GM23338 (cell line): ENCODE measurements at regions not wholly inside any gene's neighbourhood (a gene's known extent, or its start where the extent isn't known, plus 50 kb on each side); places are given as distances from the start of the nearest gene placed in this dataset.

Experiments
- ATAC-seq: fragments of 200-7000 bp; cut with Tn5 transposase; 3 replicates; pipeline ENCODE4 v1.9.1; 2020
- DNase-seq: peaks from one replicate; pipeline ENCODE4 v3.0.0-alpha.2; 2015; ENCODE audit warnings: low spot score
- H2AFZ ChIP-seq: fragments of 200-600 bp; sonication (generic); 2 replicates; pipeline ENCODE4 v1.8.0; 2016; ENCODE audit warnings: antibody characterized with exemption, mild to moderate bottlenecking, moderate library complexity
- H3F3A ChIP-seq: fragments of 200-600 bp; sonication (generic); replicated peaks from 2 replicates; pipeline ENCODE4 v1.8.0; 2017; ENCODE audit warnings: antibody characterized with exemption, mixed run types, low read depth
- H3K27ac ChIP-seq: fragments of 200-600 bp; sonication (generic); 2 replicates; pipeline ENCODE4 v1.6.1; 2016; ENCODE audit warnings: low read depth
- H3K27me3 ChIP-seq: fragments of 200-600 bp; sonication (generic); 2 replicates; pipeline ENCODE4 v1.8.0; 2016; ENCODE audit warnings: mild to moderate bottlenecking, mixed run types, moderate library complexity; ENCODE audit not compliant: insufficient read depth
- H3K36me3 ChIP-seq: fragments of 200-600 bp; sonication (generic); 2 replicates; pipeline ENCODE4 v1.8.0; 2016; ENCODE audit warnings: mild to moderate bottlenecking; ENCODE audit not compliant: insufficient read depth
- H3K4me1 ChIP-seq: fragments of 200-600 bp; sonication (generic); 2 replicates; pipeline ENCODE4 v1.8.0; 2016; ENCODE audit warnings: mild to moderate bottlenecking, moderate library complexity; ENCODE audit not compliant: insufficient read depth
- H3K4me2 ChIP-seq: fragments of 200-600 bp; sonication (generic); 2 replicates; pipeline ENCODE4 v1.7.1; 2017; ENCODE audit warnings: mixed run types
- H3K4me3 ChIP-seq: fragments of 200-600 bp; sonication (generic); 2 replicates; pipeline ENCODE4 v1.6.1; 2016; ENCODE audit warnings: mixed run types
- H3K79me2 ChIP-seq: fragments of 200-600 bp; sonication (generic); replicated peaks from 2 replicates; pipeline ENCODE4 v1.8.0; 2017; ENCODE audit warnings: mild to moderate bottlenecking; ENCODE audit not compliant: insufficient read depth
- H3K9me2 ChIP-seq: fragments of 200-600 bp; sonication (generic); 2 replicates; pipeline ENCODE4 v1.8.0; 2017; ENCODE audit not compliant: insufficient read depth
- H4K20me1 ChIP-seq: fragments of 200-600 bp; sonication (generic); replicated peaks from 2 replicates; pipeline ENCODE4 v1.8.0; 2017; ENCODE audit warnings: mild to moderate bottlenecking; ENCODE audit not compliant: insufficient read depth
- H3K27ac Mint-ChIP-seq: 2 replicates; pipeline ENCODE4 v1.8.0; 2020; ENCODE audit warnings: inconsistent platforms, mild to moderate bottlenecking, moderate library complexity, mixed read lengths
- H3K27me3 Mint-ChIP-seq: 3 replicates; pipeline ENCODE4 v1.8.0; 2022; ENCODE audit warnings: low read depth, mild to moderate bottlenecking, moderate library complexity, mixed read lengths, inconsistent platforms; ENCODE audit not compliant: insufficient read depth, poor library complexity
- H3K36me3 Mint-ChIP-seq: 3 replicates; pipeline ENCODE4 v1.8.0; 2021; ENCODE audit warnings: low read depth, mild to moderate bottlenecking, inconsistent platforms, moderate library complexity, mixed read lengths
- H3K4me1 Mint-ChIP-seq: 3 replicates; pipeline ENCODE4 v1.8.0; 2020; ENCODE audit warnings: mild to moderate bottlenecking, inconsistent platforms, mixed read lengths
- H3K4me3 Mint-ChIP-seq: 3 replicates; pipeline ENCODE4 v1.8.0; 2021; ENCODE audit warnings: moderate library complexity, mild to moderate bottlenecking, inconsistent platforms, mixed read lengths
- H3K9me3 Mint-ChIP-seq: 3 replicates; pipeline ENCODE4 v1.8.0; 2020; ENCODE audit warnings: moderate library complexity, mild to moderate bottlenecking, inconsistent platforms, mixed read lengths
- CREB1 ChIP-seq: fragments of 250-450 bp; sonication (Bioruptor Pico); IDR thresholded peaks from 2 replicates; pipeline ENCODE4 v1.5.0; 2020; ENCODE audit warnings: low read depth, mild to moderate bottlenecking, moderate library complexity
- EZH2phosphoT487 ChIP-seq: fragments of 200-600 bp; sonication (generic); IDR thresholded peaks from one replicate; pipeline ENCODE4 v1.8.1; 2018; ENCODE audit warnings: antibody characterized with exemption; ENCODE audit not compliant: unreplicated experiment
- JUNB ChIP-seq: IDR thresholded peaks from one replicate; pipeline ENCODE4 v1.6.1; 2016; ENCODE audit warnings: antibody characterized with exemption; ENCODE audit not compliant: unreplicated experiment
- STAT1 ChIP-seq: IDR thresholded peaks from one replicate; pipeline ENCODE4 v1.6.1; 2016; ENCODE audit warnings: antibody characterized with exemption; ENCODE audit not compliant: unreplicated experiment
- ZNF331 ChIP-seq: fragments of 250-450 bp; sonication (Bioruptor Pico); IDR thresholded peaks from 2 replicates; pipeline ENCODE4 v1.5.0; 2020; ENCODE audit warnings: low read depth, mild to moderate bottlenecking, moderate library complexity
- ZNF462 ChIP-seq: fragments of 250-450 bp; sonication (Bioruptor Pico); IDR thresholded peaks from 2 replicates; pipeline ENCODE4 v1.5.0; 2020; ENCODE audit warnings: mild to moderate bottlenecking, moderate library complexity
- TF ChIP-seq, protein P1 (sequence below): IDR thresholded peaks from one replicate; pipeline ENCODE4 v1.6.1; 2018; ENCODE audit warnings: antibody characterized with exemption; ENCODE audit not compliant: unreplicated experiment
- TF ChIP-seq, protein P2 (sequence below): IDR thresholded peaks from 2 replicates; pipeline ENCODE4 v1.6.1; 2016; ENCODE audit warnings: antibody characterized with exemption

DNA sequence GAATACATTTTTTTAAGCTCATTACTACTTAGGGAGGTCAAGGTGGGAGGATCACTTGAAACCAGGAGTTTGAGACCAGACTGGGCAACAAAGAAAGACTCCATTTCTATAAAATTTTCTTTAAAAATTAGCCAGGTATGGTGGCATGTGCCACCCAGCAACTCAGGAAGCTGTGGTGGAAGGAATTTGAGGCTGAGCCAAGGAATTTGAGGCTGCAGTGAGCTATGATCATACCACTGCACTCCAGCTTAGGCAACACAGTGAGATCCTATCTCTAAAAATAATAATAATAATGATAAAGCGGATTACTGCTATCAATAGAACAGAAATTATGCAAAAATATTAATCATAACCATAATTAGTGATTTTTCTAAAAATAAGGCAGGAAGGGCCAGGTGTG, 170.3 kb downstream of the COPRS start:
- no peak overlapping the region for H2AFZ ChIP-seq
- H3K9me2 ChIP-seq, result peaks cover 6% of the 10 kb centered on the region; the same call in 1 of the 2 replicates
- Mint-ChIP-seq H3K27ac (no peak overlapping the region), H3K9me3 (no peaks in the 10 kb centered on the region), H3K4me3 (no peak overlapping the region), H3K36me3 (no peaks in the 10 kb centered on the region), H3K27me3 (no peaks in the 10 kb centered on the region), H3K4me1 (peaks cover 9% of the 10 kb centered on the region; the same call in 2 of the 3 replicates)
- no peak for ATAC-seq
- DNase-seq, result no peak
- no peaks in the 10 kb centered on the region for H3K27me3 ChIP-seq
- H4K20me1 ChIP-seq, result no peaks in the 10 kb centered on the region
- no peak overlapping the region for H3K4me2 ChIP-seq
- H3K4me1 ChIP-seq, result no peaks in the 10 kb centered on the region
- no peak overlapping the region for H3K27ac ChIP-seq
- H3F3A ChIP-seq, result no peaks in the 10 kb centered on the region
- H3K79me2 ChIP-seq, result no peaks in the 10 kb centered on the region
- TF ChIP-seq, protein P1, sequence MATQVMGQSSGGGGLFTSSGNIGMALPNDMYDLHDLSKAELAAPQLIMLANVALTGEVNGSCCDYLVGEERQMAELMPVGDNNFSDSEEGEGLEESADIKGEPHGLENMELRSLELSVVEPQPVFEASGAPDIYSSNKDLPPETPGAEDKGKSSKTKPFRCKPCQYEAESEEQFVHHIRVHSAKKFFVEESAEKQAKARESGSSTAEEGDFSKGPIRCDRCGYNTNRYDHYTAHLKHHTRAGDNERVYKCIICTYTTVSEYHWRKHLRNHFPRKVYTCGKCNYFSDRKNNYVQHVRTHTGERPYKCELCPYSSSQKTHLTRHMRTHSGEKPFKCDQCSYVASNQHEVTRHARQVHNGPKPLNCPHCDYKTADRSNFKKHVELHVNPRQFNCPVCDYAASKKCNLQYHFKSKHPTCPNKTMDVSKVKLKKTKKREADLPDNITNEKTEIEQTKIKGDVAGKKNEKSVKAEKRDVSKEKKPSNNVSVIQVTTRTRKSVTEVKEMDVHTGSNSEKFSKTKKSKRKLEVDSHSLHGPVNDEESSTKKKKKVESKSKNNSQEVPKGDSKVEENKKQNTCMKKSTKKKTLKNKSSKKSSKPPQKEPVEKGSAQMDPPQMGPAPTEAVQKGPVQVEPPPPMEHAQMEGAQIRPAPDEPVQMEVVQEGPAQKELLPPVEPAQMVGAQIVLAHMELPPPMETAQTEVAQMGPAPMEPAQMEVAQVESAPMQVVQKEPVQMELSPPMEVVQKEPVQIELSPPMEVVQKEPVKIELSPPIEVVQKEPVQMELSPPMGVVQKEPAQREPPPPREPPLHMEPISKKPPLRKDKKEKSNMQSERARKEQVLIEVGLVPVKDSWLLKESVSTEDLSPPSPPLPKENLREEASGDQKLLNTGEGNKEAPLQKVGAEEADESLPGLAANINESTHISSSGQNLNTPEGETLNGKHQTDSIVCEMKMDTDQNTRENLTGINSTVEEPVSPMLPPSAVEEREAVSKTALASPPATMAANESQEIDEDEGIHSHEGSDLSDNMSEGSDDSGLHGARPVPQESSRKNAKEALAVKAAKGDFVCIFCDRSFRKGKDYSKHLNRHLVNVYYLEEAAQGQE, result no peak
- TF ChIP-seq JUNB, result no peak
- TF ChIP-seq ZNF331 (CRISPR knock-in tag), result no peak
- TF ChIP-seq EZH2phosphoT487, result no peak
- no peak for TF ChIP-seq STAT1
- TF ChIP-seq ZNF462 (CRISPR knock-in tag), result no peak
- no peak for TF ChIP-seq CREB1 (CRISPR knock-in tag)
- TF ChIP-seq, protein P2, sequence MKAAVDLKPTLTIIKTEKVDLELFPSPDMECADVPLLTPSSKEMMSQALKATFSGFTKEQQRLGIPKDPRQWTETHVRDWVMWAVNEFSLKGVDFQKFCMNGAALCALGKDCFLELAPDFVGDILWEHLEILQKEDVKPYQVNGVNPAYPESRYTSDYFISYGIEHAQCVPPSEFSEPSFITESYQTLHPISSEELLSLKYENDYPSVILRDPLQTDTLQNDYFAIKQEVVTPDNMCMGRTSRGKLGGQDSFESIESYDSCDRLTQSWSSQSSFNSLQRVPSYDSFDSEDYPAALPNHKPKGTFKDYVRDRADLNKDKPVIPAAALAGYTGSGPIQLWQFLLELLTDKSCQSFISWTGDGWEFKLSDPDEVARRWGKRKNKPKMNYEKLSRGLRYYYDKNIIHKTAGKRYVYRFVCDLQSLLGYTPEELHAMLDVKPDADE, result no peak
- H3K36me3 ChIP-seq, result no peaks in the 10 kb centered on the region
- H3K4me3 ChIP-seq, result no peak overlapping the region
